Gastroesophageal sphincter (tissue), 3 donors: ENCODE measurements at regions not wholly inside any gene's neighbourhood (a gene's known extent, or its start where the extent isn't known, plus 50 kb on each side); places are given as distances from the start of the nearest gene placed in this dataset.

Source experiments
- EP300 ChIP-seq: sonication (generic); formaldehyde crosslinking; IDR thresholded peaks from one replicate; pipeline ENCODE4 v1.6.1; 2017; ENCODE audit warnings: antibody characterized with exemption, mild to moderate bottlenecking
- POLR2A ChIP-seq, 2 donors: fragments of 450-650 bp; IDR thresholded peaks; one replicate each; pipeline ENCODE4 v1.6.1; 2017; ENCODE audit warnings: antibody characterized with exemption in 2 of 2, mild to moderate bottlenecking in 2 of 2, moderate library complexity in 1 of 2
- POLR2AphosphoS5 ChIP-seq: sonication (generic); formaldehyde crosslinking; IDR thresholded peaks from one replicate; pipeline ENCODE4 v1.6.1; 2017; ENCODE audit warnings: antibody characterized with exemption
- TF ChIP-seq, protein P1 (sequence below), 4 experiments: fragments of 200-600 bp in 2 of 4; fragments of 450-650 bp in 2 of 4; sonication (generic) in 1 of 4; IDR thresholded peaks; one replicate each; pipeline ENCODE4 v1.5.1; 2017 to 2019; ENCODE audit warnings: antibody characterized with exemption in 4 of 4, mild to moderate bottlenecking in 2 of 4, moderate library complexity in 2 of 4

DNA sequence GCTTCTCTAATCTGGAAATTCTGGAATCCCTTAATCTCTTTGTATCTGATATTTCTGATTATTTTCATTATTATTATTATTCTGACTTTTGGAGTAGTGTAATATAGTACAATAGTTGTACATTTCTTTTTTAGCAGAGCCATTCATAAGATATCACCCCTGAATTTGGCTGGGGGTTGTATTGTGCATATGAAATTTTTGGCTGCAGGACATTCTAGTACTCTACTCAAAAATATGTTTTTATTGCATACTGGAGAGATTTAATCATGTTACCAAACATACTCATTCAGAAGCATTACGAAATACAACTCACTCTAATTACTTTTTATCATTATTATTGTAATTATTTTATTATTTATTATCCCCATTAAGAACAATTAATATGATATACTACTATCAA lies 589.7 kb upstream of the KCNMB2 start:
- no peak for TF ChIP-seq POLR2AphosphoS5
- TF ChIP-seq, protein P1, sequence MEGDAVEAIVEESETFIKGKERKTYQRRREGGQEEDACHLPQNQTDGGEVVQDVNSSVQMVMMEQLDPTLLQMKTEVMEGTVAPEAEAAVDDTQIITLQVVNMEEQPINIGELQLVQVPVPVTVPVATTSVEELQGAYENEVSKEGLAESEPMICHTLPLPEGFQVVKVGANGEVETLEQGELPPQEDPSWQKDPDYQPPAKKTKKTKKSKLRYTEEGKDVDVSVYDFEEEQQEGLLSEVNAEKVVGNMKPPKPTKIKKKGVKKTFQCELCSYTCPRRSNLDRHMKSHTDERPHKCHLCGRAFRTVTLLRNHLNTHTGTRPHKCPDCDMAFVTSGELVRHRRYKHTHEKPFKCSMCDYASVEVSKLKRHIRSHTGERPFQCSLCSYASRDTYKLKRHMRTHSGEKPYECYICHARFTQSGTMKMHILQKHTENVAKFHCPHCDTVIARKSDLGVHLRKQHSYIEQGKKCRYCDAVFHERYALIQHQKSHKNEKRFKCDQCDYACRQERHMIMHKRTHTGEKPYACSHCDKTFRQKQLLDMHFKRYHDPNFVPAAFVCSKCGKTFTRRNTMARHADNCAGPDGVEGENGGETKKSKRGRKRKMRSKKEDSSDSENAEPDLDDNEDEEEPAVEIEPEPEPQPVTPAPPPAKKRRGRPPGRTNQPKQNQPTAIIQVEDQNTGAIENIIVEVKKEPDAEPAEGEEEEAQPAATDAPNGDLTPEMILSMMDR (IDR thresholded peaks at IDR 0.05) = no peak
- TF ChIP-seq POLR2A (IDR thresholded peaks at IDR 0.05) = no peak
- no peak for TF ChIP-seq EP300
